ENCODE measurements at regions not wholly inside any gene's neighbourhood (a gene's known extent, or its start where the extent isn't known, plus 50 kb on each side); places are given as distances from the start of the nearest gene placed in this dataset.

- no peak for DNase-seq (ENCODE audit: low read depth)
These were observed 93.3 kb downstream of the TMEM174 start for GRCh38 chr5:73266176-73266738.

DNA sequence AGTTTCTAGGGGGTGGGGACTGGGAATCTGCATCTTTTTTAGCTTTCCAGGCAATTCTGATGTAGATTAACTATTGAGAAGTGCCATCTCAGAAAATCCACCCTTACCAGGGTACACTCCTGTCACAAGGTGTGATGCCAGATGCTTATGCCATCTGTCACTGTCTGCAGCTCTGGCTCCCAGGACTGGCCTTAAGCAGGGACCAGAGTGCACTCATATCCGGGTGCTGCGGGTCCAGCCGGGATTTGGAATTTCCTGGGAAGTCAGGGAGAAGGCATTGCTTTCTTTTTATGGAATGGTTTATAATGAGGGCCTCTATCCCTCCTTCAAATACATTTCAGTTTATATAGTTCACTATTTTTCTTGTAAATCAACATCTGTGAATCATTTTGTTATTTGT, 92.6 kb downstream of the TMEM174 start:
- no peak for DNase-seq (ENCODE audit: low read depth)

DNA sequence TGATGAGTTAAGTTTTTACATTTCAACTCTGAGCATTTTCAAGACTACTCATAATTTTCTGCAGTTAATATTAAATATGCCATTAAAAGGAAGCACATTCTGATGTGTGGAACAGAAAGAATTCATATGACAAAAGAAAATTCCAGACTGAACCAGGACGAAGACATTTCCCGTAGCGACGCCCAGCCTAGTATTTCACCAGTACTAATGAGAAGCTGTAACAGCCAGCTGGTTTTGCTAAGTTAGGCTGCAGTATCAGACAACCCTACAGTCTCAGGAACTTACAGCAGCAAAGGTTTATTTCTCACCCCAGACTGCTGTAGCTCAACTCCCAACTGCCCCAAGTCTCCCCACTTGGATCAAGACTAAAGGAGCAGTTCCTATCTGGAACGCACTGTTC, 91.6 kb downstream of the TMEM174 start:
- DNase-seq (ENCODE audit: low read depth): no peak

- DNase-seq (ENCODE audit: low read depth): peak; percentile 58
These were observed 90.2 kb downstream of the TMEM174 start for GRCh38 chr5:73263001-73263710.

DNA sequence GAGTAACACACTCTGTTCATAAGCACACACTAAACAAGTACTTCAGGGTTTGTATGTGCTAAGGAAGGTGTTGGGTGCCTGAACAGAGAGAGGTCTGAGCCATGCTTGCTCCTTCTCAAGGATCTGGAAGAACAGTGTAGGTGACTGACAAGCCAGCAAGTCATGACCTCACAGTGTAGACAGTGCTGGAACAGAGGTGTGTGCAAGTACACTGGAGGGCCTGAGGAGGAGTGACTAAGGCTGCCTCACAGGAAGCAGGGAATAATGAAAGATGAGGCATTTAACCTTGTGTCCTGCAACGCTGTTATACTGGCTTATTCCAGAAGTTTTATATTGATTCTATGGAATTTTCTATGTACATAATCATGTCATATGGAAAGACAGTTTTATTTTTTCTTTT, 83.9 kb downstream of the TMEM174 start:
- peak; percentile 21 for DNase-seq (ENCODE audit: low read depth)

GRCh38 chr5:73256462-73256861, 83.5 kb downstream of the TMEM174 start:
- DNase-seq (ENCODE audit: low read depth): no peak

GRCh38 chr5:73256012-73256411, 83.0 kb downstream of the TMEM174 start:
- DNase-seq (ENCODE audit: low read depth): no peak

- no peak for DNase-seq (ENCODE audit: low read depth)
These were observed 81.6 kb downstream of the TMEM174 start for GRCh38 chr5:73254642-73255041.

GRCh38 chr5:73253047-73253660, 80.2 kb downstream of the TMEM174 start:
- DNase-seq (ENCODE audit: low read depth): no peak

- DNase-seq (ENCODE audit: low read depth): no peak
These were observed 77.7 kb downstream of the TMEM174 start for GRCh38 chr5:73250645-73251044.

GRCh38 chr5:73242735-73243134, 69.7 kb downstream of the TMEM174 start:
- DNase-seq (ENCODE audit: low read depth): no peak

DNA sequence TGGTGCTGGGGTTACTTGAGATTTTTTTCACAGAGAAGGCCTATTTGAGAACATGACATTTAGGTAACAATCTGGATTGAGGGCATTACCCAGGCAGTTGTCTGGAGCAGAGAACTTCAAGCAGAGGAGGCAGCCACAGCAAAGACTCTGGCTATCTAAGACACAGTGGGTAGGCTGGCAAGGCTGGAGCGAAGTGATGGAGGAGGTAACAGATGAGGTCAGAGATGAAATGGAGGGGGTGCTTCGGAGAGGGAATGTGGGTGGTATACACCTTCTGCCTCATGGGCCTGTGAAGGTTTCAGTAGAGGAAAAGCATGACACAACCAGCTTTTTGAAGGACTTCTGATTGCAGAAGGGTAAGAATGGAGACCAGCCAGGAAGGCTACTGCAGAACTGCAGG, 65.9 kb downstream of the TMEM174 start:
- no peak for DNase-seq (ENCODE audit: low read depth)

DNA sequence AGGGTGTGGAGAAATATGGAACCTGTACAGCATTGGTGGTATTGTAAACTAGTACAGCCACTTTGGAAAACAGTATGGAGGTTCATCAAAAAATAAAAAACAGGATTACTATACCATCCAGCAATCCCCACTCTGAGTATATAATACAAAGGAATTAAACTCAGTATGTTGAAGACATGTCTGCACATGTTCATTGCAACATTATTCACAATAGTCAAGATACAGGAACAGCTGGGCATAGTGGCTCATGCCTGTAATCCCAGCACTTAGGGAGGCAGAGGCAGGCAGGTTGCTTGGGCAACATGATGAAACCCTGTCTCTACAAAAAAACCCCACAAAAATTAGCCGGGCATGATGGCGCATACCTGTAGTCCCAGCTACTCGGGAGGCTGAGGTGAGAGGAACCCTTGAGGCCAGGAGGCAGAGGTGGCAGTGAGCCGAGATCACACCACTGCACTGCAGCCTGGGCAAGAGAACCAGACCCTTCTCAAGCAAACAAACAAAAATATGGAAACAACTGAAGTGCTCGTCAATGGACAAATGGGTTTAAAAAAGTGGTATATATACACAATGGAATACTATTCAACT, 63.6 kb downstream of the TMEM174 start:
- DNase-seq (ENCODE audit: low read depth): no peak

DNA sequence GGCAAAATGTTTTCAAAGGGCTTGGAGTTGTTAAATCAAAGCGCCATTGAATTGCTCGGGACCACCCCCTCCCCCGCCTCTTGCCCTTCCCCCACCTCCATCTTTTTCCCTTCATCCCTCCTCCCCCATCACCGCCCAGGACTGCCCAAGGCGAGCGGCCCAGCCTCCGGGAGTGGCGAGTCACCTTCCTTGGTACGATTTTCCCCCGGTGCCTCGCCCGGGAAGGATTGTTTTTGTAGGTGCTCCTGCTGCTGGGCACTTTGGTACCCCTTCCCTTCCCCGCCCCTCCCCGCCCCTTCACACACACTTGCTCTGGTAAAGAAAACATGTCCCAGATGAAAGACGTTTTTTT, 61.2 kb downstream of the TMEM174 start:
- DNase-seq (ENCODE audit: low read depth): no peak

- DNase-seq (ENCODE audit: low read depth): no peak
These were observed 60.6 kb downstream of the TMEM174 start for GRCh38 chr5:73233461-73234203.

DNA sequence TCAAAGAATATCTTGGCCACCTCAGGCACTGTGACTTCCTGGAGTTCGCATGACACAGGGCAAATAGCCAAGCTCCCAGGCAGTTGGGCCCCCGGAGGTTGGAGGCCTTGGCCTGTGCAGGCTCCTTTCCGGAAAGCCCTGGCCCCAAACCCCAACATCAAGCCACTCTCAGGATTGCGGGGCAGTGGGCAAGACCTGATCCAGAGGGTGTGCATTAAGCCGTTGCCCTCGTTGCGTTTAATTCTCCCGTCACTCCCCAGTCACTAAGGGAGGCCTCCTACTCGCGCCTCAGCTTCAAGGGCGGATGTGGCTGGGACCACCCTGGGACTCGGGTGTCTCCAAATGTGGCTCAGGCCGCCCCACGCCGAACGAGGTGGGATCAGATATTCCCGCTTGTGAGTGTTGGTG, 60.1 kb downstream of the TMEM174 start:
- no peak for DNase-seq (ENCODE audit: low read depth)

DNA sequence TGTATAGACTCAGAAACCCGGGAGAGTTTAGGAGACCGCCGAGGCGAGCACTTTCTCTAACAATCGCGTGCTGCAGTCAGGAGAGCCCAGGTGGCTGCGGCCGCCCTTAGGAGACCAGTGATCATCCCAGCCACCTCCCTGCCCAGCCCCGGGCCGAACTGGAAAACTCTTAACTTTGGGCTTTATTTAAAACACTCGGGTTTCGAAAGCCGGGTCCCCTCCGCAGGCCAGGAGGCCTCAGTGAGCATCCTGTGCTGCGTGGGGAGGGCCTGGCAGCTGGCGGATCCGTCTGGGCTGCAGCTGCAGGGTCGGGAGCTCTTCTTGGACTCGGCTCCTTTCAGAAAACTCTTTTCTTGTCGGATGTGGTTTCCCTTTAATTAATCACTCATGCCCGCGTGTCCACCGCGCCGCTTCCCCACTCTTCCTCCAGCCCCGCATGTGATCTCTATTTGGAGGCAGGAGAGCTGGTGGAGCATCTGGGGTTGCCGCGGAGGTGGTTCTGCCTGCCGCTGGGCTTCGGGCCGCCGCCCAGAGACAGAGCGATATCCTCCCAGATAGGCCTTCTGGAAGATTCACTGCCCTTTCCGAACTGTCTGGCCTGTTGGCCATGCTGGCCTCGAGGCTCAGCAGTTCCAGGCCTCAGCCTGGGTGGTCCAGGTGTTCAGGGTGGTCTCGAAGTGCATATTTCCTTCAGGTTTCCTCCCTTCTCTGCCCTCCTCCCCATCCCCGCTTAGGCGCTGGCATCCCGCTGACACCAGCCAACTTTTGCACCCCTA, 59.5 kb downstream of the TMEM174 start:
- DNase-seq (ENCODE audit: low read depth): no peak

- DNase-seq (ENCODE audit: low read depth): no peak
These were observed 58.3 kb downstream of the TMEM174 start for GRCh38 chr5:73231246-73231778.

DNA sequence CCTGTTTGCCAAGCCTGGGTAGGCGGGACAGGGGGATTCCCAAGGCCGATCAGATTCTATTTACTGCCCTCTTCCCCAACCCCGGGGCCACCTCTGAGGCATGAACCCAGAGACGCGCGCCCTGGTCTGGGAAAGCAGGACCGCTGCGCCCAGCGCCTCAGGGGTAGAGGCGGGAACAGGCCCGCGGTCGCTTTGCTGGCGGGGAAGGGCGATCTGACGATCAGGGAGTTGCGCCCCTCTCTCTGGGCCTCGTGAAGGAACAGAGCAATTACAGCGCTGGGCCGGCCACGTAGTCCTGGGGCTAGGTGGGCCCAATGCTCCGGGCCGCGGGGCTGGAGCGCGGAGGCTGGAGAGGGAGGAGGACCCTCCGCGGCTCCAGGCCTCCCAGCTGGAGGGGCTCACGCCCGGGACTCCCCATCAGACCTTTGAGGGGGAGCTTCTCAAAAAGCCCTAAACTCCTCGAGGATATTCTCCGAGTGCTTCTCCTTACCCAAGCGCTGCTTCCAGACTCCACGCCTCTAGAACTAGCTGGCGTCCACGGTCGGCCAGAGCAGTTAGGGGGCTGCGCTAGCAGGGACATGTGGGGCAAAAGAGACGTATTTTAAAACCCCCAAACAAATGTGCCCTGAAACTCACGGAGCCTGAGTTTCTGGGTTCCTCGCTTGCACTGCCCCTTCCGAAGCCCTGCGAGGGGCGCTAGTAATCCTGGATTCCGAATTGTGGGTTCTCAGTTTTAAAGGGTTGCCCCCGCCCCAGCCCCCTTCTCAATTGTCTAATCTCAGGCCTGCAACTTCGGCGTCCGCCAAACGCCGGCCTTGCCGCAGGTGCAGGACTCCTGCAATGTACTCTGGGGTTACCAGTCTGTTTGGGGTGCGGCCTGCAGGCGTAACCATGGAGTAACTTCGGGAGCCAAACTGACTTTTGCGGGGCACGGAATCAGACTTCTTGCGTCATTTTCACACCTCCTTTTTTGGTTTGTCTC, 57.6 kb downstream of the TMEM174 start:
- DNase-seq (ENCODE audit: low read depth): no peak

DNA sequence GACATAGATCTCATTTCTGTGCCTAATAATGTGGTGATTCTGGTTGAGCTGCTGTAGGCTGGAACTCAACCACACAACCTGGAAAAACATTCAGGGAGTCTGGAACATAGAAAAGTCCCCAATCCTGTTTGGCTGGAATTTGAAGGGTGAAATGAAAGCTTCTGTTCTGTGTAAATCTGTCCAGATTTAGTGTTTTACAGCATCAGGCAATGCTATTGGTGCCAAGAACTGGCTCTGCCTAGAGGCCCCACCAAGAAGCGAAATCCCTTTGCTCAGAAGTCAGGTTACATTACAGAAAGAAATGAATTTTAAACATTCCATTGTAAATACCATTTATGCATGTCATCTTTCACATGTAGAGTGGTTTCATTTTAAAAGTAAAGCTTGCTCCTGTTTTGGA, 56.3 kb downstream of the TMEM174 start:
- no peak for DNase-seq (ENCODE audit: low read depth)

Measured in renal cortical epithelial cell (primary cell).